ENCODE measurements at regions not wholly inside any gene's neighbourhood (a gene's known extent, or its start where the extent isn't known, plus 50 kb on each side); places are given as distances from the start of the nearest gene placed in this dataset.

DNA sequence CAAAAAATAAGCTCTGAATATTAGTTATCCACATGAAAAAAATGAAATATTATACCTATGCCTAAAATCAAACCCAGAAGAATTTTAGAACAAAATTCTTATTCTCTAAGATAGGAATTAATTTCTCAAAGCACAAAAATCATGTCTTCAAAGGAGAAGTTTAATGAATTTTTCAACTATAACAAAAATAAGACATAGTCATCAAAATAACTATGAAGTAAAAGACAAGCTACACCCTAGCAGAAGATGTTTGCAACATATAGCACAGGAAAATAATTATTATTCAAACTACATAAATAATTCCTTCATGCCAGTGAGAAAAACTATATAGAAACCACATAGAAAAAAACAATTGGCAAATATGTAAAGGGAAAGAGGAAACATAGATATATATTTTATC lies 1203.6 kb upstream of the GJE1 start:
- DNase-seq: no peak

DNA sequence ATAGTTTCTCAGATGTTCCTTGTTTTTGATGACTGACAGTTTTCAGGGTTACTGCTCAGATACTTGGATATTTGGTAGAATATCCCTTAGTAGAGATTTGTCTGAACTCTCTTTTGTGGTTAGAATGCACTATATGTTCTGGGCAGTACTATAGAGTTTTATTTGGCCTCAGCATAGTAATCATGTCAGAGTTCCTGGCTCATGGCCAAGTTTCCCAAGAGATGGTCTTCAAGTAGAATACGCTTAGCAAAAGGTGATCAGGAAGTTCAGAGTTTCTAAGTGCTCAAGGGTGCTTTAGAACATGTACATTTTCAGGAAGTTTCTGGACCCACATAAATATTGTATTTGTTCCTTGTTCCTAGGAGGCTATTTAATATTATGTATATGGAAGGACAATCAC lies 1209.7 kb upstream of the GJE1 start:
- no peak for DNase-seq

DNA sequence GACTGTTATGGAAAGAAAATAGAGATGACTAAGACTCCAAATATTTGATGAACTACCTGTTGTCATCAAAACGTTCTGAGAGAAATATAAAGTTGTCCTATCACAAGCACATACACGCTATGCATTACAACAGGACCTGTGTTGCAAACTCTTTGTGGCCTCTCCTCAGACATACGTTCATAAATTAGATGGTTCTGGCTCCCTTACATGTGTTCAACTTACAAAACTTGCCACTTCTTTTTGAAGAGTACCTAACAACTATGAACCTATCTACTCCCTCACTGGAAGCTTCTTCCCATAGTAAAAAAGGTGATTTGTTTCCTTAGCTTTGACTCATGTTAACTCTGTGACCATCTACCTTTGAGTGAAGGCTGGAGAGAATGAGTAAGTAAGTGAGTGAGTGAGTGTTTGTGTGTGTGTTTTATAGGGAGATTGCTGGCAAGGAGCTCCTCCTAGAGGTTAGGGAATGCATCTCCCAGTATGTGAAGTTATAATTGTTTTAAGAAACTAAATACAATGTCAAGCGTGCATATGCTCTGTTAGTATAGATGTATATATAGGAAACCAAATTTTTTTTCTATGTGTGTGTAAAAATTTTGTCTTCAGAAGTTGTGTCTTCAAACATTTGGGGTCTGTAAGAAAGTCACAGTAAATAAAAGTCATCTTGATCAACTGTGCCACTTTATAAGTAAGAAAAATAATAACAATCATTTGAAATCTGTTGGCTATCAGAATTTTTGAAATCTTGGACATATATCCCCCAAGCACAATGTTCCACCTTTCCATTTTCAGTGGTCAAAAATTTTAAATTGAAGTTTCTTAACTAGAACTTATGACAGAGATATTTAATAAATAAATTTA lies 1211.1 kb upstream of the GJE1 start:
- no peak for DNase-seq

DNA sequence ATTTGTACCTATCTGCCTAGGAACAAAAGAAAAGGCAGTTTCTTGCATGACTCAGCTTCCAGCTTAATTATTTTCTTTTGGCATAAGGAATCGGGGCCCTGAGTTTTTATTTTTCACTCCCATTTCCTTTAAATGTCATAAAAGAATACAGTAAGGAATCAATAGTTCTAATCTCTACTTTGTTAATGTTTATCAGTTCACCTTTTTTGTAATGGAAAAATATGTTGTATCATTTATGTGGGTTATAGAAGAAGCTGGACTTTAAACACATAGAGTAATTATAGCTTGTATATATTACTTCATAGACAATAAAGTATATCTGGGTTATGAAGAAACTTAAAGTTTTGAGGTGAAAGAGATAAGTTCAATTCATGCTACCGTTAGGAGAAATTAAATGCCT lies 1214.8 kb upstream of the GJE1 start:
- no peak for DNase-seq

DNA sequence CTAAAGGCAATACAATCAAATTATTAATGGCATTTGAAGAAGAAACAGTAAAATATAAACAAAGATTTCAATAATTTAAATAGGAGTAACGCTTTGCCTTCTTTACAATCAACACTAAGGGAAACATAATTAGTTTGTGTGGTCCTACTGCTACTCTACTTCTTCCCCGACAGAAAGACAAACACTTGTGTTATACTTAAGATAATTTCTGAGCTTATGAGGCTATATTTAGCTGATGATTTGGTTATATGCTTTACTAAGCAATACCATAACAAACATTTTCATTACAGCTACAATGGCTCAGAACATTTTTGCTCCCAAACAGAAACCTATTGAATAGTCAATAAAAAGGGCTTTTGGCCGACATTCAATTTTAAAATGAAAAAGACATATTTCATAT lies 1217.2 kb upstream of the GJE1 start:
- DNase-seq: no peak

DNA sequence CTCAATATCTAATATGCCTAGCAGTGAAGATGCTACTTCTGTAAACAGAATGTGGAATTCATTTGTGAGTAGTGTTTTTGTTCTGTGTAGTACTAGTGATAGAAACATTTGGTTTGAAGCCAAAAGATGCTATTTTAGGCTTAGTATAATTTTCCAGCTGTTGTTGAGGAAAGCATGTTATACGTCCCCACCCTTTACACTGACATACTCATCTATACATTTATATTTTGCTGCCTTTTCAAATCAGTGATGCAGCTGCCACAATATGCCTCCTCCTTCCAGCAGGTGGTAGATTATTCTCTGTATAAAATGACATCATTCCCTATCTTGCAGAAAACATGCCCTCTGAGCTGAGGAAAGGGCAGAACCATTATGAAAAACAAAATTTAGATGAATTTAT lies 1217.6 kb upstream of the GJE1 start:
- no peak for DNase-seq

DNA sequence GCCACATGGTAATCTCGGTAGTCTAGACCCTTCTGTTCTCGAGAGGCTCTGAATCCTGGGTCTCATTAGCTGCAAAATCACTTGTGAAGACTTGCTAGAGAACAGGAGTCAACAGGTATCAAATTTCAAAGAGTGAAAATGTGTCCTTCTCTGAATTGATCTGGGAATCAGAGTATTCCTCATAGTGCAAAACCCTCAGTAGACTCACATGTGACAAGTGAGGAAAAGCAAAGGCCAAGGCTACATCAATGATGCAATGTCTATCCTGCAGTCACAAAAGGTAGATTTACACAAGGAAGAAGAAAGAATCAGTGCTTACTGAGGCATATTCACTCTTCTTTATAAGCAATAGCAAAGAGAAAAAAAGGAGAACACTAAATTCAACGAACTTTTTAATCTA lies 1220.0 kb upstream of the GJE1 start:
- no peak for DNase-seq

DNA sequence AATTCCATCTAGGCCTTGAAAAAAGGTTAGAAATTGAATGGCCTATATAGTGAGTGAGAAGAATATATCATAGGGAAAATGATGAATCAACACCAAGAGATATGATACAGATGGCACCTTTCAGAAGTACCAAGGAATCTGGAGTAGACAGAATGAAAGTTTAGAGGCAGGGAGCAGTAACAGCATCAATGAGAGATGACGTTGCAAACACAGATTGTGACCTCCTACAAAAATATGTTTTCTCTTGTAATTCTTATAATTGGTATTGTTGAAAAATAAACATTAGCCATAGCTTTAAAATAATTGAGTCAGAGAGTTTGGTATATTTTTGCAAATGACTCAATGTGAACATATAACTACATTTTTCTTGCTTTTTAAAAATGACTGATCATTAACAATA lies 1223.1 kb upstream of the GJE1 start:
- DNase-seq: no peak

DNA sequence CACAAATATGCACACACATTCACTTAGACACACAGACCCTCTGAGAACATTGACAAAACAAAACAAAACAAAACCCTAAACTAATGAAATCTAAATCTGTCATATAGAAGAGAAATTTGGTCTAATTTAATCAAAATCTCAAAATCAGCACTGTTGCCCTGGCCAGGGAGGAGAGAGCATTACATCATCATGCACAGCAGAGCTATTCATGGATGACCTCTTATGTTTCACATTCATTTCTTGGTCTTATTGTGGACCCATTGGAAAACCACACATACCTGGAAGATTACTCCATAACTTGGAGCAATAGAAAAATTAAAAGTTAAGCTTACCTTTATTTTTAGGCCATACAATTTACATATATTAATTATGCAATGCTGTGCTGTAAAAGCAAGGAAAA lies 1223.6 kb upstream of the GJE1 start:
- no peak for DNase-seq

DNA sequence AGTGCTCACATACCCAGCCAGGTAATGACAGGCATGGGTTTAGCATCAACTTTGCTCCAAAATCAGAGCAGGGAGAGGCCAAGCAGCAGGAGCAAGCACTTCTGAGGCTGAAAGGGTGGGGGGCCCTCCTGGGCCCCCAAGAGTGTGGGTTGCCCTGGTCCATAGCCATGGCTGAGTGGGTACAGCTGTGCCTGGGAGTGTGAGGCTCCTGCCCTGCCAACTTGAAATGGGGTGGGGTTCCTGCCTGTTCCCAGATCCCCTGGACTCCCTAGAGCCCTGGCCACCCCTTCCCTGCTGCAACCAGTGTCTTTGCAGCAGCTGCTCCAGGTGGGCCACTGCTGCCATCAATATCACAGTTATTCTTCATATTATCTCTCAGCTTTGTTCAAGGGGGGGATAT lies 1224.2 kb upstream of the GJE1 start:
- DNase-seq: no peak

DNA sequence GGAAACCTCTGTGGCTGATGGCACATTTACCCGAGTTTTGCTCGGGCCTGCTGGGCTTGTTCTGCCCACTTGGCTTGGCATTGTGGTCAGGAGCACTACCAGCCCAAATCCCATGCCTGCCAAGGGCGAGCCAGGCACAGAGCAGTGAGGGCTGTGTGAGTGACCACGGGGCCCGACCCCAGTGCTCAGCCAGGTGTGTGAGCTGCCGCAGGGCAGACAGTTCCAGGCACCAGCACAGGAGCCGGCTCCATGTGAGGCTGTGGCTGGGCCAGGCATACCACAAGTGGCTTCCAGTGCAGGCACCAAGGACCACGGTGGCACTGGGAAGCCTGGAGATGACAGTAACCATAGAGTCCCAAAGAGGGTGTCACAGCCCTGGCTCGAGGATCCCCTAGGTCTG lies 1225.5 kb upstream of the GJE1 start:
- no peak for DNase-seq

DNA sequence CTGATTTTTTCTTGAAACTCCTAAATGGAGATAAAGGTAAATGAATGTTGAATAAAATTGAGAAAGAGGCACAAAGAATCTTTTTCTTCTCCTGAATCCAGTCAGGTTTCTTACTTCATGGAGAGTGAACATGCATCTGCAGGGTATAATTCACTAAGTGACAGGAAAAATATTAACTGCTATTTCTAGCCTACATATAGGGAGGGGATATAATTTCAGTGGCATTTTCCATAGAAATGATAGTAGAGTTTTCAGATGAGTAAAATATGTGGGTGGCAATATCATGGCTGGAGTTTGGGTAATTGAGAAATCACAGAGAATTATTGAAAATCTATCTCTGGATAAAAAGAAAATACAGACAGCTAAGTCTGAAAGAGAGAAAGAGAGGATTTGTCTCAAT lies 1227.0 kb upstream of the GJE1 start:
- no peak for DNase-seq

DNA sequence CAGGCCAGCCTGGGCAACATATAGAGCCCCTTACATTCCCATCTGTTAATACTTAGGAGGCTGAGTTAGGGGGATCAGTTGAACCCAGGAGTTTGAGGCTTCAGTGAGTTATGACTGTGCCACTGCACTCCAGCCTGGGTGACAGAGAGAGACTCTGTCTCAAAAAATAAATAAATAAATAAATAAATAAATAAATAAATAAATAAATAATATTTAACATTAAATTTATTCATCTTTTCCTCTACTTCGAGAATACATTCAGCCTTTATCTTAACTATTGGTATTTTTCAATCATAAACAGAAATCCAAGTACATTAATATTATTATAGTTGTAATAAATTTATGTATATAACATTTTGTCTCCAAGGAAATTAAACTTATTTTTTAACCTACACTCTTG lies 1227.7 kb upstream of the GJE1 start:
- DNase-seq: no peak

DNA sequence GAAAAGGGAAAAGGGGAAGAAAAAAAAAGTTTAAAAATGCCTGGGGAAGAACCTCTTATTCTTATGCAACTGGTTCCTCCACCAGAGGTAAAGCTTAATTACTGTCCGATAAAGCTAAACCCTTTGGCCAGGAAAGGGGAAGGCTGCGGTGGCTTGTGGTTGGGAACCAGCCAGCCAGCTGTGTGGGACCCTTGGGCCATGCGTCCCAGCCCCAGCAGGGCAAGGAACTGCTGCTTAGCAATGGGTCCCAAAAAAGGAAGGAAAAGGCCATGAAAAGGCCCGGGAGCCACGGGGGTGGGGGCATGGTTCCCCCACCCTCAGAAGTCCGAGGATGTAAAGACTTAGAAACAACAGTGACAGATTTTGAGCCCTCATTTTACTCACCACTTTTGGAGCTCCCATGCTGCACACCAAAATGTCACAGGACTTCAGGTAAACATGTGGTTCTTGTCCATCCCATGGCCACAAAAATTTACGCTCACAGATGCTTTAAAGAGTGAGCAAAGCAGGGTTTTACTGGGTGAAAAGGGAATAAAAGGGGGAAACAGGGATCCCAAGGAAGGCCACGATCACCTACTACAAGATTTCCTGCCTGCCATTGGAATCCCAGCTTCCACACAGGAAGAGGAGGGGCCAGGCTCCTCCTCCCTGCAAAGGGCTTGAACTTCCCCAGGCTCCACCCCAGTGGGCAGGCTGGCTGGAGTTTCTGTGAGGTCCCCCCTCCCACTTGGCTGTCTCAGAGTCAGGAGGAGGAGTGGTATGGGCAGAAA lies 1234.7 kb upstream of the GJE1 start:
- DNase-seq: no peak

DNA sequence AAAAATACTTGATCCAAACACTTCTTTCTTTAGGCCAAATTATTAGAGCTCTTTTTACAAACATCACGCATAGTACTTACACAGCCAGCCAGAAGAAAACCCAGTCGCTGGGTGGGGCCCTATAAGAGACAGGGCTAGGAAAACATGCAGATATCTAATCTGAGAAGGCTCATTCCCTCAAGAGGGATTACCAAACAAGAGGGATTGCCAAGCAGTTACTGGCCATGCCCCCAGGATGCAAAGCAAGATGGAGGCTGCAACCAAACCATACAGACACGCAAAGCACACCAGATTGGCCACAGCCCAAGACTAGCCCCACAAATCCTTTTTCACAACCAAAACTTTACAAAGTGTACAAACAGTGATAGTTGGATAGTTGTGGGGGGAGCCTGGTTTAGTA lies 1235.4 kb upstream of the GJE1 start:
- DNase-seq: no peak

DNA sequence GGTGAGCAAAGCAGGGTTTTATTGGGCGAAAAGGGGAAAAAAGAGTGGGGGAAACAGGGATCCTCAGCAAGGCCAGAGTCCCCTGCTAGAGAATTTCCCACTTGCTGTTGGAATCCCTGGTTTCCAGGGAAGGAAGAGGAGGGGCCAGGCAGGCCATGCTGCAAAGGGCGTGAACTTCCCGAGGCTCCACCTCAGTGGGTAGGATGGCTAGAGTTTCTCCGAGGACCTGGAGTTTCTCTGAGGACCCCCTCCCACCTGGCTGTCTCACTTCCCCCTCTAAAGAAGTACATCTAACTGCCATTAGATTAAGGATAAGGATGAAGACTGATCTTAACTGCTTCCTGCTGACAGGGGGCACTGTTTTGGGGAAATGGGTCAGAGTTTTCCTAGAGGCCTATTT lies 1239.3 kb upstream of the GJE1 start:
- no peak for DNase-seq

DNA sequence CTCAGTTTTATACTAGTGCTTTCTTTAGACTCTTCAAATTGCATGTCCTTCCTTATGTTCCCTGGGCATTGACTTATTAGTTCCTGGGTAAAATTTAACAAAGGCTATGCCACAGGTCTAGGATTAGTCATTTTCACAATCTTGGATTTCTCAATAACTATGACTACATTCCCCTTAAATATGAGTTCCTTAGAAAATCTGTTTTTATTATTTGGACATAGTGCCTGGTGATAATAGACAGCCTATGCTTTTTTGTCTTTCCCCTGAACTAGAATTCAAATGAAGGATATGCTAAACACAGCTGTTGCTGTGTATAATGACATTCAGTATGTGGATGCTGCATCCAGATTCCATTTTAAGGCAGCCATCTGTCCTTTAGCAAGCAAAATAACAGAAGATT lies 1252.8 kb upstream of the GJE1 start:
- no peak for DNase-seq

DNA sequence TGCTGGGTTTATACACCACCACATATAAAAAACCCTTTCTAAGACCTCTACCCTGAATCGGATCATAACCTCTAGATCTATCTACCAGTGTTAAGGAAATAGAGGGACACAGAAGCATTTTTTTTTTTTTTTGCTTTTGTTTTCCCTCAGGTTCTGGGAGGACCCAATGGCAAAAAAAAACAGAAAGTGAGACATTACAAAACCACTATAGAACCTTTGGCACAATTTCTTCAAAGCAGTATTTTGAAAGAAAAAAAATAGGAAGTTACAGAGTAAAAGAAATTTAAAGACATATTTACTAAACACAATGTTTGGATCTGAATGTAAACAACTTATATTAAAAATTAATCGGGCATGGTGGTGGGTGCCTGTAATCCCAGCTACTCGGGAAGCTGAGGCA lies 1258.7 kb upstream of the GJE1 start:
- no peak for DNase-seq

DNA sequence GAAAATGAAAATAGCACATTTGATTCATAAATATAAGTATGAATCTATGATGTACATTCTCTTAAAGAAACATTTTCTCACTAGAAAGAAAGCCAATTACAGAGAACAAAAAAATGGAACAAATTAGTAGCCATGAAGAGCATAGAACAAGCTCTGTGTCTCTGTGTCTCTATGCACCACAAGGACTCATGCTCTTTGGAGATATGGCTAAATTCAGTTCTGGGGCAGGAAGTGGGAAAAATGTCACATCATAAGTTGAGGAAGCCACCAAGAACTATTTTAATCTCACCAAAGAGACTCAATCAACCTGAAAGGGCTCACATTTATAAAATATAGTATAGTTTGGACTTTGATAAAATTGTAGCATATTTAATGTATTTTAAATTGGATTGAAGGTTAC lies 1259.8 kb upstream of the GJE1 start:
- DNase-seq: no peak

DNA sequence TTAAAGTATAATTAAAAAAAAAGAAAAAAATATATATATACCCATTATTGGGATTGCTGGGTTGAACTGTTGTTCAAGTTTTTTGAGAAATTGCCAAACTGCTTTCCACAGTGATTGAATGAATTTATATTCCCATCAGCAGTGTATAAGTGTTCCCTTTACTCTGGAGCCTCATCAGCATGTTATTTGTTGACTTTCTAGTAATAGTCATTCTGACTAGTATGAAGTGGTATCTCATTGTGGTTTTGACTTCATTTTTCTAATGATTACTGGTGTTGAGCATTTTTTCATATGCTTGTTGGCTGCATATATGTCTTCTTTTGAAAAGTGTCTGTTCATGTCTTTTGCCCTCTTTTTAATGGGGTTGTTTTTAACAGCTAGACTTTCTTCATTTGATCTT lies 1260.8 kb upstream of the GJE1 start:
- DNase-seq: no peak

DNA sequence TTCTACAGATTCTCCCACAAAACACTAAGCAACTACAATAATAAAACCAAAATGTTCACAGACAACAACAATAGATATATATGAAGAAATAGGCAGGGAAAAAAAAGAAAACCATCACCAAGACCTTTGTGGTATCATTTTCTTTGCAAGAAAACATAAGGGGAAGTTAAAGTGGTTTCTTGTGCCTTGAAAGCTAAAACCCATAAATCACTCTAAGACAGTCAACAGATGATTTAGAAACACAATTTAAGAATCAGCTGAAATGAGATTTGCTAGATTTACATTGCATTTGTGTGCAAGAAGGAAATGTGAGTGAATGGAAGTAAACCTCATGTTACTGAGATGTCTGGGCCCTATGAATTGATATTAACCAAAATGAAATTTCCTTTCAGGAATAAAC lies 1265.4 kb upstream of the GJE1 start:
- DNase-seq: no peak

DNA sequence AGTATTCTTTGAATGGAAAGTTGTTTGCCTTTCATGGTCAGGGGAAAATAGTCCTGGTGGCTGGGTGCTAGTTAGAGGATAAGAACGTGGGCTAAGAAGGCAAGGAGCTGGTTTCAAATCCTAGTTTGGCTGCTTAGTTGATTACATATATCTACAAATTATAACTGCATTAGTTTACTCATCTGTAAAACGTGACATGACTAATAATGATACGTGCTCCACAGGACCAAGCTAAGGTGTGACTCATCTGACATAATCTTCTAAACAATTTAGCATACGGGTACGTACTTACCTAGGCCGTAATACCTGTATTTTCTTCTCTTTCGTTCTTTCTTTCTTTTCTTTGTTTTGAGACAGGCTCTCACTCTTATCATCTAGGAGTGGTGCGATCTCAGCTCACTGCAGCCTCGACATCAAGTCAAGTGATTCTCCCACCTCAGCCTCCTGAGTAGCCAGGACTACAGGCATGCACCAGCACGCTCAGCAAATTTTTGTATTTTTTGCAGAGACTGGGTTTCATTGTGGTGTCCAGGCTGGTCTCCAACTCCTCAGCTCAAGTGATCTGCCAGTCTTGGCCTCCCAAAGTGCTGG lies 1274.2 kb upstream of the GJE1 start:
- no peak for DNase-seq

DNA sequence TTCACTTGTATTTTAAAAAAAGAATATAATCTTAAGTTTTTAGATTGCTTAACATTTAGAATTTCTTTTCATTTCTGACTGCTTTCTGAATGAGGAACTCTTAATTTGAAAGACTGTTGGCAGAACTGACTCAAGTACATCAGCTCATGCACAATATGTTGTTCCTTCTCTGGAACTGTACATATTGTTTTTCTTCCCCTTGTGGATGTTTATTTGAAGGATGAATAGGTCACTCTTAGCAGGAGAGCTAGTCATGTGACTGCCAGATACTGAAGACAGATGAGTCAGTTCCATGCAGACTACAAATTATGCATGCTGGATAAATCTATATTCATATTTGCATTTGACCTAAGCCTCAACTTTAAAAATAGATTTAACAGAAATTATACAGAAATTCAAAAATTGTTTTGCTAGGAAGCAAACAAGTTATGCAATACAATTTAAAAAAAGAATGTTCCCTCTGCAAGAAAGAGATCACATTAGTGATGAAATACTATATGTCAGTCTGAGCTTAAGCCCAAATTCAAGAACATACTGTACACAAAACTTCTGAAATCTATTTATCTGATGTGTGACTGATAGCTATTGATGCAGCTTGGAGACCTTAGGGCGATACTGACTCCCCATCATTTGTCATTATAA lies 1274.9 kb upstream of the GJE1 start:
- no peak for DNase-seq

DNA sequence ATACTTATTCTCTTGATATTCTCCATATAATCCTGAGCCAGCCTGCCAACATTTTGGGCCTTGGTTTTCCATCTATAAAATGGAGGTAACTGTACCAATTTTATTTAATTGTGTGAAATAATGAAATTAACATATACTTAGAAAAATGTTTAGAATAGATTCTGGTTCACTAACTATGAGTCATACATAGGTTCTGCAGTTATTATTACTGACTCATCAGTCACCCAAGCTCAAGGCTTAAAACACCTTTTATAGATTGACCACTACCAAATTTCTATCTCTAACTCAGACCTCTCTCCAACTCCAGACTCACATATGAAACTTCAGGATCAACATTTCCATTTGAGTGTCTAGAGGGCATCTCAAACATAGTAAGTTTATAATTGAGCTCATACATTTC lies 1277.2 kb upstream of the GJE1 start:
- no peak for DNase-seq
